HG03196 (cell line): ENCODE measurements at regions not wholly inside any gene's neighbourhood (a gene's known extent, or its start where the extent isn't known, plus 50 kb on each side); places are given as distances from the start of the nearest gene placed in this dataset.

ENCODE experiments used
- ATAC-seq: cut with Tn5 transposase; IDR thresholded peaks from one replicate; pipeline ENCODE4 v1.9.1; 2021; ENCODE audit not compliant: unreplicated experiment

GRCh38 chr2:177077778-177078177 lies 134.8 kb upstream of the HNRNPA3 start:
- no peak for ATAC-seq

DNA sequence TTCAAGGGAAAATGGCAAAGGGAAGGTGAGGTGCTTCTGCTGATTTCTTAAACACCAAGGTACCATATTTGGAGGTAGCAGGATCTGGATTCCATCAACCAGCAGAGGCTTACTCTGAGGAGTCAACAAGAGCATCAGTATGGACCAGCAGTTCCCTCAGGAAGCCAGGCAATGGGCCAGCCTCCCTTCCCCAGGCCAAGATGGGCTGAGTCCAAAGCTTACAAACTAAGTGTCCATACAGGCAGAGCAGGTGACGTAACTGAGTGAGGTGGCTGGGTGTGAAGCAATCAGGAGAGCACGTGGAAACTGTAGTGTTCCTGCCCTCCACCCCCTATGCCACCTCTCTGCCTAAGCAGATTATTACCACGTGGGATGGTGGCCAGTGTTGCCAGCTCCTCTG lies 134.2 kb upstream of the HNRNPA3 start:
- no peak for ATAC-seq

GRCh38 chr2:177078855-177079254 lies 133.7 kb upstream of the HNRNPA3 start:
- ATAC-seq = no peak

- no peak for ATAC-seq
Measured at GRCh38 chr2:177080746-177081284, 131.8 kb upstream of the HNRNPA3 start.

DNA sequence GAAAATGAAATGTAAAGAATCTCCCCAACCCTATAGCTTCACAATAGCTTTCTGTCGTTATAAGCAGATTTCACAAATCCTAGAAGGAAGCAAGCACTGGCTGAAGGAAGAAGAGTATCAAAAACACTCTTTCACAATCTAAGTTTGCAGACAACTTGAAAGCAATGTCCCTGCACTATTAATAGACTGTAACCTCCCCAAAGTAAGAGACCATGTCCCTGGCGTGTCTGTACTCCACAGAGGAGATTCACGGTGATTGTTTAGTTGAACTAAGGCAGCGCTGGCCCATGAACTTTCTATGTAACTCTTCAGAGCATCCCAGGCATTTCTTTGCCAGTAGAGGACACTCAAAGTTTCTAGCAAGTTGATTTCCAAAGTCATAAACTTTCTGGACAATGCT lies 128.0 kb upstream of the HNRNPA3 start:
- ATAC-seq = no peak

- ATAC-seq = no peak
Measured at GRCh38 chr2:177088529-177088928, 124.1 kb upstream of the HNRNPA3 start.

DNA sequence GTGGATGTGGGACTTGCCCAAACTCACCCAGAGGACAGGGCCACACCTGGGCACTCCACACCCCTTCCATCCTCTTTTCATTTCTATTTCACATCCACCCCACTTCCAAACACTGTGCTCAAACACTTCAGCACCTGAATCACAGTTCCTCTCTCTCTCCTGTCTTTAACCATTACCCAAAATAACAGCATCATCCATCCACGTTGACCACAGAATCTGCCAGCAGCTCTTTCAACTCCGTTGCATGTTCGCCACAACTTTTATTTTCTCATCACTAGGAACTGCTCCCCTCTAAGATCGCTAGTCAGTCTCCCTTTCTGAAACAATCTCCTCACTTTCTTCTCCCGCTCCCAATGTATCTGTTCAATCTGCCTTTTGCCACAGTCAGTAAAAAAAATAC lies 121.6 kb upstream of the HNRNPA3 start:
- no peak for ATAC-seq

GRCh38 chr2:177093371-177093770 lies 119.2 kb upstream of the HNRNPA3 start:
- ATAC-seq = no peak

DNA sequence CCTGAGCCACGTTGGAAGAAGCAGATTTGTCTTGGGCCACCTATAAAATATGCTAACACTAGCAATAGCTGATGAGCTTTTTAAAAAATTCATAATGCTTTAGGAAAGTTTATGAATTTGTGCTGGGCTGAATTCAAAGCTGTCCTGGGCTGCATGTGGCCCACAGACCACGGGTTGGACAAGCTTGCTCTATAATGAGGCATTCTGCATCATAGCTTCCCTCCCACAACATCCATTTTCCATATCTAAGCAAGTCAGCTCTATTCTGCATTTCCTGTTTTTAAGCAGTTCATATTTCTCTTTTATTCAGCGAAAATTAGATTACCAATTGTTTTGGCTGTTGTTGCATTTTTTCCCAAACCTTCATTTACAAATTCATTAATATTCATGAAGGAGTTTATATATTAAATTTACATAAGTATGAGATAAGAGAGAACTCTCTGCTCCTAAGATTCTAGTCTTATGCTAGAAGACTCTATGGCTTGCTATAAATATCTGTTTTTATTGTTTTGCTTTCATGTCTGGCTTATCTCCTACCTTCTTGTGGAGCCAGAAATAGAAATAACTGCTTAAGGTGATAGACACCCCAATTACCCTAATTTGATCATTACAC lies 114.5 kb upstream of the HNRNPA3 start:
- no peak for ATAC-seq

DNA sequence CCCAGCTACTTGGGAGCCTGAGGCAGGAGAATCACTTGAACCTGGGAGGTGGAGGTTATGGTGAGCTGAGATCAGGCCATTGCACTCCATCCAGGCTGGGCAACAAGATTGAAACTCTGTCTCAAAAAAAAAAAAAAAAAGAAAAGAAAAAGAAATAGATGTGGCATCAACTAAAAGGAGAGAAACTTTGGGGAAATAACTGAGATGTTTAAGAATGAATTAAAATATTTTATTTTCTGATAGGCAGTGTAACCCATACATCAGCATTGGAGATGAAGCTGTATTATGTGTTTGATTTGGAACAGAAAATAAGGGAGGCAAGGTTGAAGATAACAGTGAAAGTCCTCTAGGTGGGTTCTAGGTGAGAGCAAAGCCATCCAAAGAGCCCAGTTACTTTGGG lies 110.7 kb upstream of the HNRNPA3 start:
- ATAC-seq = no peak

- ATAC-seq = no peak
Measured at GRCh38 chr2:177106212-177106611, 106.4 kb upstream of the HNRNPA3 start.

- ATAC-seq = no peak
Measured at GRCh38 chr2:177108890-177109289, 103.7 kb upstream of the HNRNPA3 start.

- no peak for ATAC-seq
Measured at GRCh38 chr2:177114712-177115111, 97.9 kb upstream of the HNRNPA3 start.

- no peak for ATAC-seq
Measured at GRCh38 chr2:177117755-177118154, 94.8 kb upstream of the HNRNPA3 start.

DNA sequence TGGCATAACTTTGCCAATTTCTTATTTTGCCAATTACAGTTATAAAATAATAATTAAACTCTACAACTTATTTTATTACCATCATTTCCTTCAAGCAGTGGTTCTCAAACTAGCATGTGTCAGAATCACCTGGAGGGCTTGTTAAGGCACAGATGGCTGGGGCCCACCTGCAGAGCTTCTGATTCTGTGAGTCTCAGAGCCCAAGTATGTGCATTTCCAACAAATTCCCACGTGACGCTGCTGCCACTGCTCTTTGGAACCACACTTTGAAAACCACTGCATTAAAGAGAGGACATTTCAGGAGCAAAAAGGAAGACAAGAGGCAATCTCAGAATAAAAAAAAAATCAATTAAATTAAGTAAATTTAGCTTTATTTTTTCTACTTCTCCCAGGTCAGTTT lies 94.0 kb upstream of the HNRNPA3 start:
- ATAC-seq = no peak

- ATAC-seq = no peak
Measured at GRCh38 chr2:177119099-177119498, 93.5 kb upstream of the HNRNPA3 start.

DNA sequence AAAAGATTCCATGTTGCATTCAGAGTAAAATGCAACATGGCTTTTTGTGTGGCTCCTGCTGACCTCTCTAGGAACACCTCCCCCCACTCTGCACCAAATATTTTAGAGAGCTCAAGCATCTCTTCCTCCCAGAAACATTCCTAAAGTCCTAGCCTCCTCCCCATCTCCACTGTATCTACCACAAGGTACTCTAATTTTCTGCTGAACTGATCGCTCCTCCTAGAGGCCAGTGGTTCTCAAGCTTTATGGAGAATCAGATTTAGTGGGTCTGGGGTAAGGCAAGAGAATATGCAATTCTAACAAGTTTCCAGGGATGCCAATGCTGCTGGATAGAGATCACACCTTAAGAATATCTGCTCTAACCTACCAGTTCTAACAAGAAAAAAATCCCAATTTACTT lies 89.5 kb upstream of the HNRNPA3 start:
- ATAC-seq = no peak

DNA sequence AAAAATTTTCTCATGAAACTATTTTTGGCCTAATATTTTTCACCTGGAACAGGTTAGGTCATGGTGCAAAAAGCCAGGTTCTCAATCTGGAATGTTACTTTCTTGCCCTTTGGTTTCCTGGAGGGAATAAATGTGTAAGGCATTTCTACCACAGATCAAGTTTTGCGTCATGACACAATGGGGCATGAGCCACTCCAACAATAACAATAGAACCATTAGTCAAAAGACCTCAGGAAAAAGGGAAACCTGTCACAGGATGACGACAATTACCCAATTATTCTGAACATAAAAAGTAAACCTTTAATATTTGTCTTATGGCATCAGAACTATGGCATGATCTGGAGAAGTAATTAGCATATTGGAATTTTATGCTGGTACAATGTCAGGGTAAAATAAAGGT lies 88.2 kb upstream of the HNRNPA3 start:
- ATAC-seq = no peak

- no peak for ATAC-seq
Measured at GRCh38 chr2:177127821-177128220, 84.8 kb upstream of the HNRNPA3 start.

DNA sequence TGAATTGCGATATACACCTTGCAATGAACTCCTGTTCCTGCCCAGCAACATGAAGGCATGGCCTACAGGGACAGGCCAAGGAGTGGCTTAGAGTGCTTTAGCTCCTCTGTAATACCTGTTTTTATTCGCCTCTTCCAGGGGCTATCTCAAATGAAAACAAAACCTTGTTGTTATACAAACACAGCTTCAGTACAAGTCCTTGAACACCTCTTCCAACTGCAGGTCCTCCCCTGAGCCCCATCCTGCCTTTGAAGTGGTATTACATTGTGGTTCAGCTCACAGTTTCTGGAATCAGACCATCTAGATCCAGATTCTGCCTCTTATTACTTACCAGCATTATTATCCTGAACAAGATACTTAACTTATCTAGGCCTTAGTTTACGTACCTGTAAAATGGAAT lies 83.0 kb upstream of the HNRNPA3 start:
- no peak for ATAC-seq

- no peak for ATAC-seq
Measured at GRCh38 chr2:177131858-177132257, 80.7 kb upstream of the HNRNPA3 start.

DNA sequence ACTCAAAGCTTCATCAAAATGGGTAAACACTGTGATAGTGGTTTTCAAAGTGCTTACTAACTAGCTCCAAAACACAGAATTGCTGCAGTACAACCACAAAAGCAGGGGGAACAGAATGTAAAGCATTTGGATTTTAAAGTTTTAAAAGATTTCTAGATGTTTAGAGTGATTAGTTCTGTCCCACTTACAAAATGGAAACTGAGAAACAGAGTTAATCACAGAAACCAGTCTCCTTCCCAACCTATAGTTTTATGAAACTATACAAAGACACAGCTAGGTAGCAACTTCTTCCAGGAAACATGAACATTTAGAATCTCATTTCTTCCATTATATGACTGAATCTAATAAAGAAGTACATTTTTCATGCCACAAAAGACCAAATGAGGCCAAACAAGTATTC lies 73.8 kb upstream of the HNRNPA3 start:
- no peak for ATAC-seq

DNA sequence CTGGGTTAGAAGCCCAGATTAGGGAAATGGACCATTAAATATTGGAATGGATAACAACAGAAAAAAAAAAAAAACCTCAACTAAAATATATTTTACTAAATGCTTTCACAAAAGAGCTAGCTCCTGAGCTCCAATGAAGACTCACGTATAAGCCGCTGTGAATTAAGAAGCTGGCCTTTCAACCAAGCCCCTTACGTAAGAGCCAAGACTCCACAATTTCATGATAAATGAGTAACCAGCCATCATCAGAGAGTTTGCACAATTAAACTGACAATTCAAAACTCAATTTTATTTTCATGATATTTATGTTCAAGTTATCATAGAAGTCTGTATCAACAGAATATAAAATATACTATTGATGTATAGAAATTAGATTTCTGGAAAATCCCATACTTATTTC lies 70.7 kb upstream of the HNRNPA3 start:
- ATAC-seq = no peak
